ENCODE measurements at regions not wholly inside any gene's neighbourhood (a gene's known extent, or its start where the extent isn't known, plus 50 kb on each side); places are given as distances from the start of the nearest gene placed in this dataset.

DNA sequence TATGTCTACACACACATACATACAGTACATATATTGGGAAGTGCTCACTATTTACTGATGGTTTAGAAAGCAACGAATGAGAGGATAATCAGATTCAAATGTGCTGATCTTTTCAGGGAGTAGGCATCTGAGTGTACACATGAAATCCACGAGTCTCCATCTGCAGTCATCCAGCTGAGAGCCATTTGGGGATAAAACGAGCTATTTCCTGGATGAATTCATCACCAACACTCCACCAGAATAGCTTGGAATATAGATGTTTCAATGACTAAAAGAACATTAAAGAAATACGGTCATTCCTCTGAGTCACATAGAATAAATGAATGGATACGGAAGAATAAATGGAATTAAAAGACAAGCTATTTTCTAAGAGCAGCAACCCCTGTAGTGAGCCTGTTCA, 721.6 kb upstream of the ARGLU1 start:
- TF ChIP-seq CTCF (IDR thresholded peaks at IDR 0.05; ENCODE audit: insufficient read depth, low read depth, low read length) (no peak), EZH2 (IDR thresholded peaks at IDR 0.05; ENCODE audit: insufficient read depth, low read length) (no peak)

Data from astrocyte (in vitro differentiated cells and primary cell).